H1 (cell line): ENCODE measurements at regions not wholly inside any gene's neighbourhood (a gene's known extent, or its start where the extent isn't known, plus 50 kb on each side); places are given as distances from the start of the nearest gene placed in this dataset.

Source experiments
- CTCF ChIA-PET: fragments of 300-600 bp; sonication (Branson Sonifier 250); formaldehyde crosslinking; loops from one replicate; lab custom pipeline; 2021; ENCODE audit not compliant: partially characterized antibody; lab: Charles Lee
- POLR2A ChIA-PET: fragments of 300-600 bp; sonication (Branson Sonifier 250); formaldehyde crosslinking; loops from one replicate; lab custom pipeline; 2021; ENCODE audit warnings: inconsistent platforms; ENCODE audit not compliant: partially characterized antibody; lab: Charles Lee
- DNase-seq, 2 experiments: peaks; one replicate each; pipeline versions ENCODE4 v3.0.0 to v3.0.0-alpha.2; 2010 to 2022; ENCODE audit warnings: low spot score in 2 of 2, low read depth in 1 of 2, mixed read lengths in 1 of 2
- FAIRE-seq: peaks from 2 replicates; lab custom pipeline; 2011; peaks lifted over from hg19 to GRCh38; lab: Jason Lieb, UNC
- H2AFZ ChIP-seq: 2 replicates; pipeline ENCODE4 v1.8.1; 2012; ENCODE audit warnings: low read length, inconsistent platforms
- H2AK5ac ChIP-seq: 2 replicates; pipeline ENCODE4 v1.6.1; 2013; ENCODE audit warnings: low read depth, low read length
- H2BK120ac ChIP-seq: replicated peaks from 2 replicates; pipeline ENCODE3; 2013; ENCODE audit warnings: low read depth, low read length, inconsistent platforms
- H2BK12ac ChIP-seq: 2 replicates; pipeline ENCODE4 v1.6.1; 2013; ENCODE audit warnings: low read depth, low read length
- H2BK15ac ChIP-seq: 2 replicates; pipeline ENCODE4 v1.6.1; 2013; ENCODE audit warnings: low read length
- H2BK20ac ChIP-seq: 2 replicates; pipeline ENCODE4 v1.6.1; 2013; ENCODE audit warnings: low read length
- H2BK5ac ChIP-seq: 2 replicates; pipeline ENCODE4 v1.6.1; 2013; ENCODE audit warnings: low read depth, low read length
- H3K14ac ChIP-seq: 2 replicates; pipeline ENCODE4 v1.6.1; 2013; ENCODE audit warnings: inconsistent platforms; ENCODE audit not compliant: insufficient read length
- H3K18ac ChIP-seq: 2 replicates; pipeline ENCODE4 v1.6.1; 2013; ENCODE audit warnings: low read length; ENCODE audit errors: extremely low read depth
- H3K23ac ChIP-seq: 2 replicates; pipeline ENCODE4 v1.6.1; 2013; ENCODE audit warnings: inconsistent platforms; ENCODE audit not compliant: insufficient read length
- H3K23me2 ChIP-seq: 2 replicates; pipeline ENCODE4 v1.6.1; 2013; ENCODE audit warnings: low read depth, low read length
- H3K27ac ChIP-seq: 2 replicates; pipeline ENCODE4 v1.6.1; 2011; ENCODE audit warnings: low read depth, low read length, inconsistent platforms
- H3K27me3 ChIP-seq, 4 experiments: replicated peaks in 1 of 4; 1 replicate in 1 of 4; 2 replicates in 3 of 4; pipeline versions ENCODE4 v1.6.1 to v1.8.1; 2011 to 2013; ENCODE audit warnings: low read length in 3 of 4, mild to moderate bottlenecking in 3 of 4, inconsistent platforms in 2 of 4, mixed read lengths in 2 of 4, moderate library complexity in 1 of 4; ENCODE audit not compliant: control insufficient read depth in 3 of 4, insufficient read depth in 3 of 4; ENCODE audit errors: extremely low read depth in 1 of 4
- H3K36me3 ChIP-seq, 4 experiments: 2 replicates each; pipeline versions ENCODE4 v1.6.1 to v1.8.1; 2011 to 2013; ENCODE audit warnings: mild to moderate bottlenecking in 4 of 4, low read length in 3 of 4, moderate library complexity in 2 of 4, control low read depth in 1 of 4, inconsistent platforms in 1 of 4; ENCODE audit not compliant: insufficient read depth in 4 of 4, control insufficient read depth in 2 of 4
- H3K4ac ChIP-seq: replicated peaks from 2 replicates; pipeline ENCODE3; 2013; ENCODE audit warnings: low read length, low read depth, mixed read lengths, inconsistent platforms; ENCODE audit not compliant: insufficient read length
- H3K4me1 ChIP-seq, 4 experiments: replicated peaks in 1 of 4; 1 replicate in 1 of 4; 2 replicates in 3 of 4; pipeline versions ENCODE4 v1.6.1 to v1.8.1; 2011 to 2013; ENCODE audit warnings: low read length in 3 of 4, inconsistent platforms in 2 of 4, mixed read lengths in 1 of 4; ENCODE audit not compliant: insufficient read depth in 4 of 4, control insufficient read depth in 3 of 4
- H3K4me2 ChIP-seq, 2 experiments: 2 replicates each; pipeline versions ENCODE4 v1.6.1 to v1.8.1; 2011 to 2013; ENCODE audit warnings: low read depth in 2 of 2, low read length in 2 of 2, control low read depth in 1 of 2, inconsistent platforms in 1 of 2, mild to moderate bottlenecking in 1 of 2; ENCODE audit not compliant: insufficient read depth in 1 of 2
- H3K4me3 ChIP-seq, 4 experiments: fragments of 200-600, 300-600 bp in 1 of 4; sonication (generic), shearing (Covaris generic), sonication (Bioruptor Twin) in 1 of 4; 2 replicates each; pipeline versions ENCODE4 v1.5.1 to v1.8.1; 2011 to 2016; ENCODE audit warnings: low read length in 4 of 4, low read depth in 3 of 4, control low read depth in 2 of 4, inconsistent platforms in 2 of 4, mild to moderate bottlenecking in 2 of 4, mixed read lengths in 1 of 4, moderate library complexity in 1 of 4; ENCODE audit not compliant: insufficient read depth in 2 of 4; ENCODE audit errors: extremely low read depth in 1 of 4
- H3K56ac ChIP-seq: replicated peaks from 2 replicates; pipeline ENCODE3; 2013; ENCODE audit warnings: low read depth, mild to moderate bottlenecking, mixed read lengths, low read length, inconsistent platforms; ENCODE audit not compliant: insufficient read length
- H3K79me1 ChIP-seq: 2 replicates; pipeline ENCODE4 v1.6.1; 2013; ENCODE audit warnings: low read depth, low read length, control low read depth
- H3K79me2 ChIP-seq, 2 experiments: 2 replicates each; pipeline versions ENCODE4 v1.6.1 to v1.8.1; 2012 to 2013; ENCODE audit warnings: low read length in 2 of 2, mild to moderate bottlenecking in 2 of 2, inconsistent platforms in 1 of 2; ENCODE audit not compliant: insufficient read depth in 2 of 2, control insufficient read depth in 1 of 2
- H3K9ac ChIP-seq, 4 experiments: replicated peaks in 1 of 4; 1 replicate in 1 of 4; 2 replicates in 3 of 4; pipeline versions ENCODE4 v1.6.1 to v1.8.1; 2011 to 2013; ENCODE audit warnings: low read depth in 3 of 4, low read length in 3 of 4, control low read depth in 2 of 4, mild to moderate bottlenecking in 2 of 4, moderate library complexity in 2 of 4, inconsistent platforms in 1 of 4; ENCODE audit errors: extremely low read depth in 1 of 4
- H3K9me3 ChIP-seq, 2 experiments: 2 replicates each; pipeline versions ENCODE4 v1.6.1 to v1.8.1; 2012 to 2013; ENCODE audit warnings: mild to moderate bottlenecking in 2 of 2, moderate library complexity in 2 of 2, control low read depth in 1 of 2, inconsistent platforms in 1 of 2, low read depth in 1 of 2, low read length in 1 of 2, mixed read lengths in 1 of 2; ENCODE audit not compliant: insufficient read depth in 2 of 2
- H4K20me1 ChIP-seq, 2 experiments: replicated peaks in 1 of 2; 2 replicates each; pipeline versions ENCODE3 to v1.8.1; 2011 to 2013; ENCODE audit warnings: inconsistent platforms in 2 of 2, low read length in 2 of 2, mild to moderate bottlenecking in 1 of 2; ENCODE audit not compliant: insufficient read depth in 2 of 2, control insufficient read depth in 1 of 2
- H4K5ac ChIP-seq: 2 replicates; pipeline ENCODE4 v1.6.1; 2013; ENCODE audit warnings: low read length, low read depth, mixed read lengths, inconsistent platforms; ENCODE audit not compliant: insufficient read length
- H4K8ac ChIP-seq: 2 replicates; pipeline ENCODE4 v1.8.0; 2013; ENCODE audit warnings: mild to moderate bottlenecking, moderate library complexity, low read length, inconsistent platforms; ENCODE audit not compliant: insufficient read depth; ENCODE audit errors: extremely low read depth
- H4K91ac ChIP-seq: replicated peaks from 2 replicates; pipeline ENCODE3; 2013; ENCODE audit warnings: low read length, mixed read lengths, inconsistent platforms; ENCODE audit not compliant: insufficient read length
- ATF2 ChIP-seq: IDR thresholded peaks from 2 replicates; pipeline ENCODE4 v1.6.1; 2012; ENCODE audit warnings: low read length, inconsistent platforms
- BACH1 ChIP-seq: IDR thresholded peaks from 2 replicates; pipeline ENCODE4 v1.6.1; 2012; ENCODE audit warnings: low read length, improper control_type of control experiment
- EZH2 ChIP-seq: fragments of 200-600 bp; sonication (generic); IDR thresholded peaks from 2 replicates; pipeline ENCODE4 v1.7.1; 2012; ENCODE audit warnings: low read depth, mild to moderate bottlenecking, moderate library complexity, low read length, inconsistent platforms; ENCODE audit not compliant: severe bottlenecking
- FOSL1 ChIP-seq: IDR thresholded peaks from 2 replicates; pipeline ENCODE4 v1.6.1; 2011; ENCODE audit warnings: mild to moderate bottlenecking, low read depth, low read length, moderate library complexity; ENCODE audit not compliant: insufficient read depth
- GABPA ChIP-seq: IDR thresholded peaks from 2 replicates; pipeline ENCODE4 v1.6.1; 2011; ENCODE audit warnings: mild to moderate bottlenecking, low read length, moderate library complexity, borderline replicate concordance; ENCODE audit not compliant: insufficient read depth
- KDM1A ChIP-seq: fragments of 200-600, 300-600 bp; sonication (generic); IDR thresholded peaks from 2 replicates; pipeline ENCODE4 v1.7.1; 2016; ENCODE audit warnings: mild to moderate bottlenecking, low read length, borderline replicate concordance
- KDM5A ChIP-seq: fragments of 200-600 bp; IDR thresholded peaks from 2 replicates; pipeline ENCODE4 v1.7.1; 2012; ENCODE audit warnings: mild to moderate bottlenecking, low read length, inconsistent platforms, mixed read lengths
- NANOG ChIP-seq: IDR thresholded peaks from 2 replicates; pipeline ENCODE4 v1.6.1; 2011; ENCODE audit warnings: low read length, low read depth, mild to moderate bottlenecking, inconsistent platforms; ENCODE audit not compliant: insufficient read depth, poor library complexity, severe bottlenecking
- PHF8 ChIP-seq: fragments of 200-600 bp; sonication (generic); conservative IDR thresholded peaks from 2 replicates; pipeline ENCODE4 v1.7.1; 2012; ENCODE audit warnings: low read depth, mild to moderate bottlenecking, inconsistent platforms, low read length, moderate library complexity
- RBBP5 ChIP-seq: IDR thresholded peaks from 2 replicates; pipeline ENCODE4 v1.7.1; 2012; ENCODE audit warnings: low read depth, mild to moderate bottlenecking, inconsistent platforms, low read length, moderate library complexity, borderline replicate concordance
- SP1 ChIP-seq: IDR thresholded peaks from 2 replicates; pipeline ENCODE4 v1.6.1; 2011; ENCODE audit warnings: low read depth, low read length
- TEAD4 ChIP-seq: IDR thresholded peaks from 2 replicates; pipeline ENCODE4 v1.6.1; 2012; ENCODE audit warnings: low read depth, low read length, inconsistent platforms, mixed read lengths
- WGBS, 2 experiments: shearing (Covaris generic) in 1 of 2; methylation state at CpG; one replicate each; pipeline versions ENCODE4 v1.1.6 to v1.1.7; 2013 to 2015; ENCODE audit warnings: low lambda C conversion rate in 2 of 2, mixed read lengths in 2 of 2, inconsistent platforms in 1 of 2, low coverage in 1 of 2, missing lambda C conversion rate in 1 of 2; ENCODE audit not compliant: insufficient replicate concordance in 2 of 2, insufficient coverage in 1 of 2, insufficient read length in 1 of 2; ENCODE audit errors: extremely low coverage in 1 of 2, missing lambda C conversion rate in 1 of 2; 5-methylcytosine and 5-hydroxymethylcytosine counted together

GRCh38 chr6:154672086-154672485, 61.1 kb upstream of the SCAF8 start:
- DNase-seq: no peak
- no peak overlapping the region for H2BK15ac ChIP-seq
- no peak overlapping the region for H3K18ac ChIP-seq
- H2BK20ac ChIP-seq: no peak overlapping the region
- POLR2A ChIA-PET: no interaction called here
- no peak overlapping the region for H4K91ac ChIP-seq
- H3K14ac ChIP-seq: no peak overlapping the region
- H3K4me1 ChIP-seq: no peaks in the 10 kb centered on the region
- WGBS, 2 experiments: 96% methylated on average over 4 of the region's 4 CpGs; no CpG with 5 or more reads in 1 of the 2 experiments
- no peak overlapping the region for H4K5ac ChIP-seq
- no peak overlapping the region for H3K4ac ChIP-seq
- H3K4me3 ChIP-seq: no peak overlapping the region
- CTCF ChIA-PET: interaction anchor here (1.3 to 4.4 kb wide), 2 partner anchors 130 to 167 kb away, joined by 5 to 22 read pairs; no protein-coding TSS in a partner anchor
- no peaks in the 10 kb centered on the region for H3K79me2 ChIP-seq
- no peak overlapping the region for H2AFZ ChIP-seq
- H3K79me1 ChIP-seq: no peaks in the 10 kb centered on the region
- H3K56ac ChIP-seq: no peak overlapping the region
- no peak overlapping the region for H3K27ac ChIP-seq
- no peak overlapping the region for H3K4me2 ChIP-seq
- no peak overlapping the region for H3K23ac ChIP-seq
- no peaks in the 10 kb centered on the region for H3K36me3 ChIP-seq
- H4K8ac ChIP-seq: no peak overlapping the region
- no peaks in the 10 kb centered on the region for H4K20me1 ChIP-seq
- no peaks in the 10 kb centered on the region for H3K9me3 ChIP-seq
- no peak for TF ChIP-seq NANOG
- TF ChIP-seq FOSL1: no peak
- TF ChIP-seq PHF8: no peak
- no peak for TF ChIP-seq GABPA
- no peak for TF ChIP-seq EZH2
- TF ChIP-seq RBBP5: no peak
- no peak for TF ChIP-seq TEAD4
- no peak for TF ChIP-seq SP1
- TF ChIP-seq ATF2: no peak
- no peak for TF ChIP-seq BACH1
- TF ChIP-seq KDM1A: no peak
- TF ChIP-seq KDM5A: no peak
- no peaks in the 10 kb centered on the region for H3K27me3 ChIP-seq
- H2BK120ac ChIP-seq: no peak overlapping the region
- H3K9ac ChIP-seq: no peak overlapping the region
- no peak overlapping the region for H2AK5ac ChIP-seq
- H2BK5ac ChIP-seq: no peak overlapping the region
- H2BK12ac ChIP-seq: no peak overlapping the region
- H3K23me2 ChIP-seq: no peaks in the 10 kb centered on the region
- FAIRE-seq: no peak
